ENCODE measurements at regions not wholly inside any gene's neighbourhood (a gene's known extent, or its start where the extent isn't known, plus 50 kb on each side); places are given as distances from the start of the nearest gene placed in this dataset.

DNA sequence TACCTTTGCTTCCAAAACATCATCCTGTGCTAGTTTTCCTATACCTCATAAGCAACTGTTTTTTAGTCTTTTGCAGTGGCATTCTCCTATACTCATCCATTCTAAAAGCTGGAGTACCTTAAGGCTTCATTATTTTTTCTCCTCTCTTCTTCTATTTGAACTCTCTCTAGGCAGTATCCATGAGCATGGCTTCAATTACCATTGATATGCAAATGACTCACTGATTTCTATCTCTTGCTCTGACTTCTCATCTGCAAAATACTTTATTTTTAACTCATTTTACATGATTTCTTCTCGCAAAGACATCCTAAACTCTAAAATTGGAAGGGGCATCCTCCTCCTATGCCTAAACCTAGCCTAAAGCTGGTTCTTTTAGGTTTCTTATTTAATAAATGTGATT is 365.1 kb upstream of the NUDT12 start:
- TF ChIP-seq YY1 (IDR thresholded peaks at IDR 0.05; ENCODE audit: low read depth) (no peak), TCF12 (IDR thresholded peaks at IDR 0.05; ENCODE audit: low read depth) (no peak), TEAD4 (IDR thresholded peaks at IDR 0.05) (no peak), EGR1 (IDR thresholded peaks at IDR 0.05) (no peak), FOXM1 (IDR thresholded peaks at IDR 0.05; ENCODE audit: borderline replicate concordance, low read depth) (no peak), ZBTB7A (IDR thresholded peaks at IDR 0.05; ENCODE audit: low read depth) (no peak), NFIC (IDR thresholded peaks at IDR 0.05) (no peak), CEBPB (IDR thresholded peaks at IDR 0.05) (no peak), RAD21 (IDR thresholded peaks at IDR 0.05; ENCODE audit: low read depth) (no peak), TAF1 (IDR thresholded peaks at IDR 0.05; ENCODE audit: low read depth) (no peak)
- TF ChIP-seq, protein P1, sequence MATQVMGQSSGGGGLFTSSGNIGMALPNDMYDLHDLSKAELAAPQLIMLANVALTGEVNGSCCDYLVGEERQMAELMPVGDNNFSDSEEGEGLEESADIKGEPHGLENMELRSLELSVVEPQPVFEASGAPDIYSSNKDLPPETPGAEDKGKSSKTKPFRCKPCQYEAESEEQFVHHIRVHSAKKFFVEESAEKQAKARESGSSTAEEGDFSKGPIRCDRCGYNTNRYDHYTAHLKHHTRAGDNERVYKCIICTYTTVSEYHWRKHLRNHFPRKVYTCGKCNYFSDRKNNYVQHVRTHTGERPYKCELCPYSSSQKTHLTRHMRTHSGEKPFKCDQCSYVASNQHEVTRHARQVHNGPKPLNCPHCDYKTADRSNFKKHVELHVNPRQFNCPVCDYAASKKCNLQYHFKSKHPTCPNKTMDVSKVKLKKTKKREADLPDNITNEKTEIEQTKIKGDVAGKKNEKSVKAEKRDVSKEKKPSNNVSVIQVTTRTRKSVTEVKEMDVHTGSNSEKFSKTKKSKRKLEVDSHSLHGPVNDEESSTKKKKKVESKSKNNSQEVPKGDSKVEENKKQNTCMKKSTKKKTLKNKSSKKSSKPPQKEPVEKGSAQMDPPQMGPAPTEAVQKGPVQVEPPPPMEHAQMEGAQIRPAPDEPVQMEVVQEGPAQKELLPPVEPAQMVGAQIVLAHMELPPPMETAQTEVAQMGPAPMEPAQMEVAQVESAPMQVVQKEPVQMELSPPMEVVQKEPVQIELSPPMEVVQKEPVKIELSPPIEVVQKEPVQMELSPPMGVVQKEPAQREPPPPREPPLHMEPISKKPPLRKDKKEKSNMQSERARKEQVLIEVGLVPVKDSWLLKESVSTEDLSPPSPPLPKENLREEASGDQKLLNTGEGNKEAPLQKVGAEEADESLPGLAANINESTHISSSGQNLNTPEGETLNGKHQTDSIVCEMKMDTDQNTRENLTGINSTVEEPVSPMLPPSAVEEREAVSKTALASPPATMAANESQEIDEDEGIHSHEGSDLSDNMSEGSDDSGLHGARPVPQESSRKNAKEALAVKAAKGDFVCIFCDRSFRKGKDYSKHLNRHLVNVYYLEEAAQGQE (IDR thresholded peaks at IDR 0.05; ENCODE audit: low read depth): no peak
- TF ChIP-seq, protein P2, sequence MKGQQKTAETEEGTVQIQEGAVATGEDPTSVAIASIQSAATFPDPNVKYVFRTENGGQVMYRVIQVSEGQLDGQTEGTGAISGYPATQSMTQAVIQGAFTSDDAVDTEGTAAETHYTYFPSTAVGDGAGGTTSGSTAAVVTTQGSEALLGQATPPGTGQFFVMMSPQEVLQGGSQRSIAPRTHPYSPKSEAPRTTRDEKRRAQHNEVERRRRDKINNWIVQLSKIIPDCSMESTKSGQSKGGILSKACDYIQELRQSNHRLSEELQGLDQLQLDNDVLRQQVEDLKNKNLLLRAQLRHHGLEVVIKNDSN (IDR thresholded peaks at IDR 0.05): no peak
- TF ChIP-seq, protein P3, sequence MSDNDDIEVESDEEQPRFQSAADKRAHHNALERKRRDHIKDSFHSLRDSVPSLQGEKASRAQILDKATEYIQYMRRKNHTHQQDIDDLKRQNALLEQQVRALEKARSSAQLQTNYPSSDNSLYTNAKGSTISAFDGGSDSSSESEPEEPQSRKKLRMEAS (IDR thresholded peaks at IDR 0.05): no peak

DNA sequence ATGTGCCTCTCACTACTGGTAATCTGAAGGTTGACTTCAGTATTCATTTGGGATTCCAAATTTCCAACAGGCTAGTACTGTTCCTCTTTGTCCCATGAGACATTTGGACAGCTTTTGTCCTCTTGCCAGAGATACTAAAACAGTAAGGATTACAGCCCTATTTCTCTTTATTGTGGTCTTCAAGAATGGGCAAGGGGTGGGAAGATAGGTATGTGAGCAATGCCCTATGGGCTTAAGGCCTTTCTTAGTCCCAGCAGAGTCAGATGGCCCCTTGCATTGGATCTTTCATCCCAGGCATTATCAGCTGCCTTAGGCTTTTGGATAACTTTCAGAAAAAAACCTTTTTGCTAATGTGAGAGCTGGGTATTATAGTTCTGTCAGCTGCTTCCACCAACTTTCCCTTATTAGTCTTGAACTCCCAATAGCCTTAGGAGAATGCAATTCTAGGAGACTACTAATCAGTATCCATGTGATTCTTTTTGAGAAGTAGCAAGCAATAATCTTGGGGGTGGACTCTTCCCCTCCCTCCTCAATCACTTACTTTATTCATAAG is 361.1 kb upstream of the NUDT12 start:
- no peak for TF ChIP-seq CEBPB (IDR thresholded peaks at IDR 0.05)
- no peak for TF ChIP-seq TCF12 (IDR thresholded peaks at IDR 0.05; ENCODE audit: low read depth)
- TF ChIP-seq EP300 (IDR thresholded peaks at IDR 0.05; ENCODE audit: borderline replicate concordance): no peak
- TF ChIP-seq RAD21 (IDR thresholded peaks at IDR 0.05; ENCODE audit: low read depth): no peak
- TF ChIP-seq NFIC (IDR thresholded peaks at IDR 0.05): no peak
- TF ChIP-seq YY1 (IDR thresholded peaks at IDR 0.05; ENCODE audit: low read depth): no peak
- TF ChIP-seq, protein P2 (IDR thresholded peaks at IDR 0.05): no peak
- no peak for TF ChIP-seq FOXM1 (IDR thresholded peaks at IDR 0.05; ENCODE audit: borderline replicate concordance, low read depth)
- TF ChIP-seq, protein P3 (IDR thresholded peaks at IDR 0.05): no peak
- no peak for TF ChIP-seq EGR1 (IDR thresholded peaks at IDR 0.05)
- no peak for TF ChIP-seq ZBTB7A (IDR thresholded peaks at IDR 0.05; ENCODE audit: low read depth)
- TF ChIP-seq CREB1 (IDR thresholded peaks at IDR 0.05; ENCODE audit: low read depth): no peak
- no peak for TF ChIP-seq TEAD4 (IDR thresholded peaks at IDR 0.05)
- TF ChIP-seq TAF1 (IDR thresholded peaks at IDR 0.05; ENCODE audit: low read depth): no peak
- TF ChIP-seq, protein P1 (IDR thresholded peaks at IDR 0.05; ENCODE audit: low read depth): no peak

DNA sequence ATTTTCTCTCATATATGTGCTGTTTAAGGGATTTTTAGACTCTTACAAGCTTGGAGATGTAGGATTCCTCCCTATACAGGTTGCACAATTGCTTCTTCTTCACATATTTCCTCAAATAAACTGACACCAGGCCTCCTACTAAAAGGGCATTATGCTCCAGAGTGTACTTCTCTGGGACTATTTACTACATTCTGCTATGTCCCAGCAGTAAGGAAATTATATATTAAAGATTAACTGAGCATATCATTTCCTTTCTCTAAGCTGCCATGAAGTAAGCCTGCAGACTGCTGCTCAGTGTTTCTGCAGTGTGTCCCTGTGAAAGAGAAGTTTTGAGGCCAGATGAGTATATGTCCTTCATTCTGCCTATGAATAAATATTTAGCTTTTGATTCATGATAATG is 356.9 kb upstream of the NUDT12 start:
- no peak for TF ChIP-seq ZBTB7A (IDR thresholded peaks at IDR 0.05; ENCODE audit: low read depth)
- TF ChIP-seq EGR1 (IDR thresholded peaks at IDR 0.05): no peak
- TF ChIP-seq, protein P1 (IDR thresholded peaks at IDR 0.05; ENCODE audit: low read depth): no peak
- TF ChIP-seq TAF1 (IDR thresholded peaks at IDR 0.05; ENCODE audit: low read depth): no peak
- TF ChIP-seq TCF12 (IDR thresholded peaks at IDR 0.05; ENCODE audit: low read depth): no peak
- TF ChIP-seq FOXM1 (IDR thresholded peaks at IDR 0.05; ENCODE audit: borderline replicate concordance, low read depth): no peak
- TF ChIP-seq YY1 (IDR thresholded peaks at IDR 0.05; ENCODE audit: low read depth): no peak
- TF ChIP-seq, protein P2 (IDR thresholded peaks at IDR 0.05): no peak
- TF ChIP-seq EP300 (IDR thresholded peaks at IDR 0.05; ENCODE audit: borderline replicate concordance): no peak
- TF ChIP-seq TEAD4 (IDR thresholded peaks at IDR 0.05): no peak
- TF ChIP-seq, protein P3 (IDR thresholded peaks at IDR 0.05): no peak
